IPS-18a (cell line): ENCODE measurements at regions not wholly inside any gene's neighbourhood (a gene's known extent, or its start where the extent isn't known, plus 50 kb on each side); places are given as distances from the start of the nearest gene placed in this dataset.

Experiments
- H3K27ac ChIP-seq: one replicate; pipeline ENCODE4 v1.5.1; 2013; ENCODE audit warnings: low read length
- H3K27me3 ChIP-seq: one replicate; pipeline ENCODE4 v1.6.1; 2013; ENCODE audit warnings: mild to moderate bottlenecking, low read length; ENCODE audit not compliant: control insufficient read depth, insufficient read depth
- H3K36me3 ChIP-seq: one replicate; pipeline ENCODE4 v1.6.1; 2013; ENCODE audit warnings: low read depth, low read length; ENCODE audit not compliant: control insufficient read depth
- H3K4me1 ChIP-seq: one replicate; pipeline ENCODE4 v1.6.1; 2013; ENCODE audit warnings: low read depth, low read length; ENCODE audit not compliant: control insufficient read depth
- H3K4me3 ChIP-seq: one replicate; pipeline ENCODE4 v1.5.1; 2013; ENCODE audit warnings: low read length
- H3K9ac ChIP-seq: one replicate; pipeline ENCODE4 v1.6.1; 2013; ENCODE audit warnings: mild to moderate bottlenecking, low read length, moderate library complexity
- H3K9me3 ChIP-seq: one replicate; pipeline ENCODE4 v1.6.1; 2013; ENCODE audit warnings: low read depth, low read length; ENCODE audit not compliant: control insufficient read depth

DNA sequence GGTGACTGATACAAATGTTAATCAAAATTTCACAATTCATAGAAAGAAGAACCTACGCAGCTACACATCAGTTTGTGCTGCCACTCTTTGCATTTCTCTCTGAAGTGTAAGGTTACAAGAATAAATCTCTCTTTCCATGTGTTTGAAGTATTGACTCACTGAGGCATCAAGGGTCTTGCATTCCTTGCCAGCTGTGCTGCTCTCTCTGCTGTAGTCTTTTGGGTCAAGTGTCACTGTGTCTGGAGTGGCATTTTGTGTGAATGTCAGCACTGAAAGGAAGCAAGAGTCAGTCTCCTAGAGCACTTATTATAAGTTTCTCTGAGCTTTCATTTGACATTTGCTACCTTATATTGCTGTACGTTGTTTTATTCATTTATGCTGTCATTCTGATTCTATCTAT is 1696.1 kb upstream of the LRRTM1 start:
- Histone ChIP-seq H3K4me1 (peaks cover 16% of the 10 kb centered on the region), H3K36me3 (no peaks in the 10 kb centered on the region), H3K27ac (no peak overlapping the region), H3K9me3 (no peaks in the 10 kb centered on the region), H3K4me3 (no peak overlapping the region), H3K9ac (no peak overlapping the region), H3K27me3 (no peaks in the 10 kb centered on the region)

DNA sequence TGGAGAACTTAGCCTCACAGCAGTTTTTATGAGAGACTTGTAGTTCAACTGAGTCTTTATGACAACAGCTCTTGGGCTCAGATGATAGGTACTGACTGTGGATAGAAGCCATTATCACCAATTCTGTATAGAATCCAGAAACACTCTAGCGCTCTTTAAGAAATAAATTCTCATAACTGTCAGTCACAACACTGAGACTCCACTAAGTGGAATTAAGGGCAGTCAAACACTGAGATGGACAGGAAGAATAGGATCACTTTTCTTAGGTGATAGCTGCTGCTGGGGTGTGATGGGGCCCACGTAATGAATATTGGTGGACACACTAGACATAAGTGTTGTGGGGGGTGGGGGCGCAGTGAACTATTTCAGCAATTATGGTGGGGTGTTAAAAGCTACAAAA is 1691.8 kb upstream of the LRRTM1 start:
- H3K36me3 ChIP-seq: no peaks in the 10 kb centered on the region
- H3K27me3 ChIP-seq: no peaks in the 10 kb centered on the region
- no peak overlapping the region for H3K4me3 ChIP-seq
- H3K27ac ChIP-seq: no peak overlapping the region
- no peaks in the 10 kb centered on the region for H3K4me1 ChIP-seq
- H3K9me3 ChIP-seq: peaks cover 4% of the 10 kb centered on the region
- no peak overlapping the region for H3K9ac ChIP-seq

DNA sequence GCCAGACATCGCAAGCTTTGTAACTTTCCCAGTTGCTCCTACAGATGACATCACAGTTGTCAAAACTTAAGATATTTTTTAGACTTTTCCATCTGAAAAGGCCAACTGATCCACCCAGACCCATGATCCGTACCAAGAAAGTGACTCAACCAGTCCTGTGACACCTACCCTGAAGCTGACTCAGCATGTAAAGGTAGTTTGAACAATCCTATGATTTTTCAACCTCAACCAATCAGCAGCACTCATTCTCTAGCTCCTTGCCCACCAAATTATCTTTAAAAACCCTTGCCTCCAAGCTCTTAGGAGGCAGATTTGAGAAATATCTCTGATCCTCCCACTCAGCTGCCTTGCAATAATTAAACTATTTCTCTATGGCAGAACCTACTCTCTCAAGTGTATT is 1686.7 kb upstream of the LRRTM1 start:
- Histone ChIP-seq H3K9ac (no peak overlapping the region), H3K9me3 (peaks cover 4% of the 10 kb centered on the region), H3K4me3 (no peak overlapping the region), H3K36me3 (no peaks in the 10 kb centered on the region), H3K27ac (no peak overlapping the region), H3K27me3 (no peaks in the 10 kb centered on the region), H3K4me1 (no peaks in the 10 kb centered on the region)

DNA sequence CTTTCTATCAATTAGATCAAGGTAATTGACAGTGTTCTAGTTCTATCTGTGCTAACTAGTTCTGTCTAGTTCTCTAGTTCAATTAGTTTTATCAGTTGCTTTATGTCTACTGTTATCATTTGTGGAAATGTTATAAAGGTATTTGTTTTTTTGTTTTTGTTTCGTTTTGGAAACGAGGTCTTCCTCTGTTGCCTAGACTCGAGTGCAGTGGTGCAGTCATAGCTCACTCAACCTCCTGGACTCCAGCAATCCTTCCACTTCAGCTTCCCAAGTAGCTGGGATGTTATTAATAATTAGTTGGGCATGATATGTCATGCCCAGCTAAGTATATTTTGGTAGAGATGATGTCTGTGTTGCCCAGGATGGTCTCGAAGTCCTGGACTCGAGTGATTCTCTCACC is 1682.8 kb upstream of the LRRTM1 start:
- H3K4me3 ChIP-seq: no peak overlapping the region
- H3K27ac ChIP-seq: no peak overlapping the region
- peaks cover 4% of the 10 kb centered on the region for H3K9me3 ChIP-seq
- no peak overlapping the region for H3K9ac ChIP-seq
- no peaks in the 10 kb centered on the region for H3K4me1 ChIP-seq
- H3K27me3 ChIP-seq: no peaks in the 10 kb centered on the region
- no peaks in the 10 kb centered on the region for H3K36me3 ChIP-seq

DNA sequence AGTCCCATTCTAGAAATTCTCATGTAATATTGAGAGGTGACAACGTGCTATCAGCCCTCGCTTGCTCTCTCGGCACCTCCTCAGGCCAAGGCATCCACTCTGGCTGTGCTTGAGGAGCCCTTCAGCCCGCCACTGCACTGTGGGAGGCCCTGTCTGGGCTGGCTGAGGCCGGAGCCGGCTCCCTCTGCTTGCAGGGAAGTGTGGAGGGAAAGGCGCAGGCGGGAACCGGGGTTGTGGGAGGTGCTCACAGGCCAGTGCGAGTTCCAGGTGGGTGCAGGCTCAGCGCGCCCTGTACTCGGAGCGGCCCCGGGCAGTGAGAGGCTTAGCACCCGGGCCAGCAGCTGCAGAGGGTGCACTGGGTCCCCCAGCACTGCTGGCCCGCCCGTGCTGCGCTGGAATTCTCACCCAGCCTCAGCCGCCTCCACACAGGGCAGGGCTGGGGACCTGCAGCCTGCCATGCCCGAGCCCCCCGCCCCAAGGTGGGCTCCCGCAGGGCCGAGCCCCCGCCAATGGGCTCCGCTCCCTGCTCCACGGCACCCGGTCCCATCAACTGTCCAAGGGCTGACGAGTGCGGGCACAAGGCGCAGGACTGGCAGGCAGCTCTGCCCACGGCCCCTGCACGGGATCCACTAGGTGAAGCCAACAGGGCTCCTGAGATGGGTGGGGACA is 1680.6 kb upstream of the LRRTM1 start:
- H3K27me3 ChIP-seq: no peaks in the 10 kb centered on the region
- H3K4me1 ChIP-seq: no peaks in the 10 kb centered on the region
- no peaks in the 10 kb centered on the region for H3K36me3 ChIP-seq
- H3K4me3 ChIP-seq: no peak overlapping the region
- H3K27ac ChIP-seq: no peak overlapping the region
- no peaks in the 10 kb centered on the region for H3K9me3 ChIP-seq
- H3K9ac ChIP-seq: no peak overlapping the region

DNA sequence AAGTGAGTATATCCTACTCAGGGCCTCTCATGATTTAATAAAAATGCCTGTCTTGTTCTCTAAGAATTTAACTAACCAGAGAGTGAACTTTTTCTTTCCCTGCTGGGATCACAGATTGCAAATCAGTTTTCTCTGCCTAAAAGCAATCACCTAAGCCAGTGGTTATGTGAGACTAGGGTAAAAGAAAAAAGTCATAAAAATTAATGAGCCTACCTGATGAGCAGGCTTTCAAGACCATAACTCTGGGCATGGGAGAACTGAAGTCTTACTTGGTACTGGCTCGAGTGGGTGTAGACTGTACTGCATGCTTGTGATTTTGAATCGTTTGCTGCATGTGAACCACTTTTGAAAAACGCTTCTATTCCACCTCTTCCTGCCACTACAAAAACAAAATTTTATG is 1677.0 kb upstream of the LRRTM1 start:
- H3K4me3 ChIP-seq: no peak overlapping the region
- H3K4me1 ChIP-seq: no peaks in the 10 kb centered on the region
- no peak overlapping the region for H3K27ac ChIP-seq
- H3K9ac ChIP-seq: no peak overlapping the region
- no peaks in the 10 kb centered on the region for H3K27me3 ChIP-seq
- no peaks in the 10 kb centered on the region for H3K36me3 ChIP-seq
- no peaks in the 10 kb centered on the region for H3K9me3 ChIP-seq

DNA sequence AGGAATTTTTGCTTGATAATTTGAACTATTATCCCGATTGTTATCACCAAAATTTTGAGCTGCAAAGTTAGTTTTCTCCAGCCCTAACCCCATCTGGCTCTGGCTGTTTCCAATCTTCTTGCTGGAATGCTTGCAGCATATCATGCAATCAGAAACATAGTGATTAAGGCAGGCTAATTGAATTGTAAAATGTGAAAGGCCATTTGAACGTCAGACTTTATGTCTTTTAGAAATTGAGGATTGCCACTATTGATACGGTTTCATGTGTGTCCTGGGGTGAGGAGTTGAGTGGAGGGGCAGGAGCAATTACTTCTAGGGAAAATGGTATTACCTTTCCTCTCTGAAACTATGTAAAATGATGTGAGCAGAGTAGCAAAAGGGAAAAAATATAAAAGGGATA is 1674.5 kb upstream of the LRRTM1 start:
- Histone ChIP-seq H3K9me3 (no peaks in the 10 kb centered on the region), H3K27ac (no peak overlapping the region), H3K4me3 (no peak overlapping the region), H3K4me1 (no peaks in the 10 kb centered on the region), H3K27me3 (no peaks in the 10 kb centered on the region), H3K9ac (no peak overlapping the region), H3K36me3 (no peaks in the 10 kb centered on the region)

DNA sequence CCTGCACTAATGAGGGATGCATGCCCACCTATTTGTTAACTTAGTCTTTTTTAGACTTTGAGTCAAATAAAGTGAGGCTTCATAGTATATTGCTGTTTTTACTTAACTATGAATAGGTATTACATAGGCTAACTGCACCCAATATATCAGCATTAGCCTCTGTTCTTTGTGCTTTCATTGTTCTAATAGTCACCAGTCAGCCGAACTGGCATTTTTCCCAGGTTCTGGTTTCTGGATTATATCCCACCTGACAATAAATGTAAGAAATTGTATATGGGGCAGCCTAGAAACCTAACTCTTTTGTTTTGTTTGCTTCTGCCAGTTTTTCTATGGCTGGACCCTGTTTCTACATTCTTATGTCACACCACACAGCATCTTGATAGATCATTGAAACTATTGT is 1672.4 kb upstream of the LRRTM1 start:
- no peak overlapping the region for H3K27ac ChIP-seq
- H3K9me3 ChIP-seq: no peaks in the 10 kb centered on the region
- H3K4me1 ChIP-seq: no peaks in the 10 kb centered on the region
- H3K9ac ChIP-seq: no peak overlapping the region
- no peaks in the 10 kb centered on the region for H3K27me3 ChIP-seq
- no peaks in the 10 kb centered on the region for H3K36me3 ChIP-seq
- no peak overlapping the region for H3K4me3 ChIP-seq

DNA sequence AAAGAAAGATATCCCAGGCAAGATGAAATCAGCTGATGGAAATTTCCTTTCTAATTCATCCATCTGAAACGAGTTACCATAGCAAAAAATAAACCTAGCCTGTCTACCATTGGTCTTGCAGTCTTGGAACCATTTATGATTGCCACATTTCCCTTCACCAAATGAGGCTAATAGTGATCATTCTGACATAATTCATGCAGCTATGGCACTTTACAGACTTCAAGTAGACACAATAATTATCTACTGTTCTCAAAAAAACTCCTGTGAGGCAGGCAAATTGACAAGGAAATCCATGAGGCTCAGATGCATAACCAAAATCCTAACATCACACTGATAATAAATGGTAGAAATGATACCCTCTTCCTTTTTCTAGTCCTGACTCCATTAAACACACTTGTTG is 1669.7 kb upstream of the LRRTM1 start:
- Histone ChIP-seq H3K27ac (no peak overlapping the region), H3K27me3 (no peaks in the 10 kb centered on the region), H3K4me3 (no peak overlapping the region), H3K9ac (no peak overlapping the region), H3K9me3 (no peaks in the 10 kb centered on the region), H3K4me1 (no peaks in the 10 kb centered on the region), H3K36me3 (no peaks in the 10 kb centered on the region)

DNA sequence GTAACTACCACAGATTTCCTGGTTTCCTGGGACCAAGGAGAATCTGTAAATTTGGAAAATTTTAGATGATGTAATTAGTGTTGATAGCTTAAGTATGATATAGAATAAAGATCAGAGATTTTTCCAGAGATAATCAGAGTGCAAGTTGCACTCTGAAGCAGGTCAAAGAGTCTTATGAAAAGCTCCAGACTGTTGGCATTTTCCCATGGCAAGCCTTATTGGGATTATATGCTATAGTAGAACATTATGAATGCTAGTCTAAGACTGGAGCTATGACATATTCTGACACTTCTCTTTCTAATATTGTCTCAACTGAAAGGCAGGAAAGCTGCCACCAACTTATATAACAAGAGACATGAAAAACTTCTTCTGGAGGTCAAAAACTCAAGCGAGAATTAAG is 1638.3 kb upstream of the LRRTM1 start:
- Histone ChIP-seq H3K4me1 (no peaks in the 10 kb centered on the region), H3K4me3 (no peak overlapping the region), H3K9ac (no peak overlapping the region), H3K9me3 (no peaks in the 10 kb centered on the region), H3K27ac (no peak overlapping the region), H3K36me3 (no peaks in the 10 kb centered on the region), H3K27me3 (no peaks in the 10 kb centered on the region)

DNA sequence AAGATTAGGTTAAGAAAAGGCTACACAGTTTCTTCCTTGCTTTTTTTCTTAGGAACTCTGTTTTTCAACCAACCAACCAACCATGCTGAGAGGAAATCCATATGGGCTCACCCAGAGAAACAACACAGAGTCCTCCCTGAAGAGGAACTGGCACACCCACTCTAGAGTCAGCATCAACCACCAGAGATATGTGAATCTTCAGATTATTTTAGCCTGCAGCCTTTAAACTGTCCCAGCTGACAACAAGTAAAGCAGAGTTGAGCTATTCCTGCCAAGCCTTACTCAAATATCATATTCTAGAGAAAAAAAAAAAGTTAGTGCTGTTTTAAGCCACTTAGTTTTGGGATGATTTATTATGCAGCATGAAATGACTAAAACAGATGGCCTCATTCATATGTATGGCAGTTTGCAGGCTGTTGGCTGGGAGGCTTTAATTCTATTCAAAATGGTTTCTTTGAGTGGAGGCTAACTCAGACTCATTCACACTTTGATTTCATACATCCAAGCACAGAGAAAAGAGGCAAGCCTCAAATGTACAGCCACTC is 1637.7 kb upstream of the LRRTM1 start:
- Histone ChIP-seq H3K9ac (no peak overlapping the region), H3K9me3 (no peaks in the 10 kb centered on the region), H3K36me3 (no peaks in the 10 kb centered on the region), H3K27me3 (no peaks in the 10 kb centered on the region), H3K4me1 (no peaks in the 10 kb centered on the region), H3K4me3 (no peak overlapping the region), H3K27ac (no peak overlapping the region)

DNA sequence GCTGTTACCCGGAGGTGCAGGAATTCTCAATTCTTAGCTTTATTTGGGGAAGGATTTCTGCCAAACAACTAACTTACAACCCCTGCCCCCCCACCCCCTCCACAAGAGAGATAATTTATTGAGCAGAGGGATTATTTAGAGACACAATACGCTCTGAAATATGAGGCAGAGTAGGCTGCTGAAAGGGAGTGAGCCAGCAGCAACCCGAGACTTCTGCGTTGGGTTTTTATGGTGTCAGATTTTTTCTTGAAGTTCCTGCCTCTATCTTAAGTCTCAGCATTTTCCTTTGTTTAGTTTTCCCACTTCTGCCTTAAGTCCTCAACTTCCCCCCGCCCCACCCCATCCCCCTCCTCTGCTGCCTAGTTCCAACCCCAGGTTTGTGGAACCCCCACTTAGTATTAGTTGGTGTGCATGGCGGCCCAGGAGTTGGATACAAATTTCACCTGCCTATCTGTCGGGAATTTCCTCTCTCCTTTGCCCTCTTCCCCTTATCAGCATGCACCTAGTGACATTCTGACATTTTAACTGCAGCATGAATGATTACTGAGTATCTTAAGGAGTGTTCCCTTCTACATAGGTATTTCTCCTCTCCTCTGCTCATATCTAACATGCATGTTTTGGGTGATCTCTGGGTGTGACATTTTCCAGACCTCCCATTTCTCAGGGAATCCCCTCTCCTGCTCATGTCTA is 1635.9 kb upstream of the LRRTM1 start:
- Histone ChIP-seq H3K9me3 (no peaks in the 10 kb centered on the region), H3K4me1 (no peaks in the 10 kb centered on the region), H3K27me3 (no peaks in the 10 kb centered on the region), H3K27ac (no peak overlapping the region), H3K36me3 (no peaks in the 10 kb centered on the region), H3K4me3 (no peak overlapping the region), H3K9ac (no peak overlapping the region)
